SK-N-SH (cell line): ENCODE measurements at regions not wholly inside any gene's neighbourhood (a gene's known extent, or its start where the extent isn't known, plus 50 kb on each side); places are given as distances from the start of the nearest gene placed in this dataset.

Experiments
- ELF1 ChIP-seq: IDR thresholded peaks from 2 replicates; pipeline ENCODE4 v1.4.0; 2012
- EP300 ChIP-seq, 2 experiments: IDR thresholded peaks; 2 replicates each; pipeline versions ENCODE4 v1.4.0 to v1.6.1; 2012; ENCODE audit warnings: borderline replicate concordance in 1 of 2, low read depth in 1 of 2, low read length in 1 of 2
- FOXJ3 ChIP-seq: sonication (generic); formaldehyde crosslinking; IDR thresholded peaks from 2 replicates; pipeline ENCODE4 v1.5.1; 2020; ENCODE audit warnings: mild to moderate bottlenecking, missing genetic modification reagents
- JUND ChIP-seq: IDR thresholded peaks from 2 replicates; pipeline ENCODE4 v1.4.0; 2012
- TF ChIP-seq, protein P1 (sequence below): fragments of 200-600 bp; sonication (generic); IDR thresholded peaks from 2 replicates; pipeline ENCODE4 v1.6.1; 2017; ENCODE audit warnings: antibody characterized with exemption, mild to moderate bottlenecking, moderate library complexity
- TF ChIP-seq, protein P2 (sequence below): IDR thresholded peaks from 2 replicates; pipeline ENCODE4 v1.6.1; 2012; ENCODE audit warnings: mild to moderate bottlenecking, low read depth, low read length, moderate library complexity

DNA sequence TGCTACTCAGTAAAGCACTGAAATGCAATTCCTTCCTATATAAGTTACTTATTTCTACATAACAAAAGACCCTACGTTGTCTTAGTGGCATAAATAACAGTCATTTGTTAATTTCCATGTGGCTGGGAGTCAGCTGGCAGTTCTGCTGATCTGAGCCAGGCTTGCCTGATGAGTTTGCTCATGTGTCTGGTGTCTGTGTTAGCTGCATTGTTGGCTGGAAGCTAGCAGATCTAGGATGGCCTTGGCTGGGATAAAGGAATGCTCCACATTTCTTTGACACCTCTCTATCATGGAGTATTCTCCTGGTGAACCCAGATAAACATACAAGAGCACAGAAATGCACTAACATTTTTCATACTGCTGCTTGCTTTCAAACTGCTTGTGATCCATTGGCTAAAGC lies 264.4 kb upstream of the MON1B start:
- TF ChIP-seq ELF1 (no peak), EP300 (IDR thresholded peaks at IDR 0.05; ENCODE audit: borderline replicate concordance in 1 of 2, low read depth in 1 of 2, low read length in 1 of 2) (no peak), JUND (no peak), FOXJ3 (no peak)
- TF ChIP-seq, protein P1, sequence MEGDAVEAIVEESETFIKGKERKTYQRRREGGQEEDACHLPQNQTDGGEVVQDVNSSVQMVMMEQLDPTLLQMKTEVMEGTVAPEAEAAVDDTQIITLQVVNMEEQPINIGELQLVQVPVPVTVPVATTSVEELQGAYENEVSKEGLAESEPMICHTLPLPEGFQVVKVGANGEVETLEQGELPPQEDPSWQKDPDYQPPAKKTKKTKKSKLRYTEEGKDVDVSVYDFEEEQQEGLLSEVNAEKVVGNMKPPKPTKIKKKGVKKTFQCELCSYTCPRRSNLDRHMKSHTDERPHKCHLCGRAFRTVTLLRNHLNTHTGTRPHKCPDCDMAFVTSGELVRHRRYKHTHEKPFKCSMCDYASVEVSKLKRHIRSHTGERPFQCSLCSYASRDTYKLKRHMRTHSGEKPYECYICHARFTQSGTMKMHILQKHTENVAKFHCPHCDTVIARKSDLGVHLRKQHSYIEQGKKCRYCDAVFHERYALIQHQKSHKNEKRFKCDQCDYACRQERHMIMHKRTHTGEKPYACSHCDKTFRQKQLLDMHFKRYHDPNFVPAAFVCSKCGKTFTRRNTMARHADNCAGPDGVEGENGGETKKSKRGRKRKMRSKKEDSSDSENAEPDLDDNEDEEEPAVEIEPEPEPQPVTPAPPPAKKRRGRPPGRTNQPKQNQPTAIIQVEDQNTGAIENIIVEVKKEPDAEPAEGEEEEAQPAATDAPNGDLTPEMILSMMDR: no peak
- TF ChIP-seq, protein P2, sequence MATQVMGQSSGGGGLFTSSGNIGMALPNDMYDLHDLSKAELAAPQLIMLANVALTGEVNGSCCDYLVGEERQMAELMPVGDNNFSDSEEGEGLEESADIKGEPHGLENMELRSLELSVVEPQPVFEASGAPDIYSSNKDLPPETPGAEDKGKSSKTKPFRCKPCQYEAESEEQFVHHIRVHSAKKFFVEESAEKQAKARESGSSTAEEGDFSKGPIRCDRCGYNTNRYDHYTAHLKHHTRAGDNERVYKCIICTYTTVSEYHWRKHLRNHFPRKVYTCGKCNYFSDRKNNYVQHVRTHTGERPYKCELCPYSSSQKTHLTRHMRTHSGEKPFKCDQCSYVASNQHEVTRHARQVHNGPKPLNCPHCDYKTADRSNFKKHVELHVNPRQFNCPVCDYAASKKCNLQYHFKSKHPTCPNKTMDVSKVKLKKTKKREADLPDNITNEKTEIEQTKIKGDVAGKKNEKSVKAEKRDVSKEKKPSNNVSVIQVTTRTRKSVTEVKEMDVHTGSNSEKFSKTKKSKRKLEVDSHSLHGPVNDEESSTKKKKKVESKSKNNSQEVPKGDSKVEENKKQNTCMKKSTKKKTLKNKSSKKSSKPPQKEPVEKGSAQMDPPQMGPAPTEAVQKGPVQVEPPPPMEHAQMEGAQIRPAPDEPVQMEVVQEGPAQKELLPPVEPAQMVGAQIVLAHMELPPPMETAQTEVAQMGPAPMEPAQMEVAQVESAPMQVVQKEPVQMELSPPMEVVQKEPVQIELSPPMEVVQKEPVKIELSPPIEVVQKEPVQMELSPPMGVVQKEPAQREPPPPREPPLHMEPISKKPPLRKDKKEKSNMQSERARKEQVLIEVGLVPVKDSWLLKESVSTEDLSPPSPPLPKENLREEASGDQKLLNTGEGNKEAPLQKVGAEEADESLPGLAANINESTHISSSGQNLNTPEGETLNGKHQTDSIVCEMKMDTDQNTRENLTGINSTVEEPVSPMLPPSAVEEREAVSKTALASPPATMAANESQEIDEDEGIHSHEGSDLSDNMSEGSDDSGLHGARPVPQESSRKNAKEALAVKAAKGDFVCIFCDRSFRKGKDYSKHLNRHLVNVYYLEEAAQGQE: no peak
